Right hindlimb (tissue), 1 donor: ENCODE measurements at regions not wholly inside any gene's neighbourhood (a gene's known extent, or its start where the extent isn't known, plus 50 kb on each side); places are given as distances from the start of the nearest gene placed in this dataset.
"Not testable (repeated sequence)": the region's sequence is repeated elsewhere in the genome, so short reads cannot be mapped to it uniquely, and the experiment has no call there.

Experiments
- DNase-seq: peaks from one replicate; pipeline ENCODE4 v3.0.0-alpha.2; 2018

GRCh38 chr15:20367093-20367492 lies 174.5 kb downstream of the GOLGA6L6 start:
- DNase-seq = no peak

- not testable (repeated sequence) for DNase-seq
Observed at GRCh38 chr15:20363591-20363990, 178.0 kb downstream of the GOLGA6L6 start.

DNA sequence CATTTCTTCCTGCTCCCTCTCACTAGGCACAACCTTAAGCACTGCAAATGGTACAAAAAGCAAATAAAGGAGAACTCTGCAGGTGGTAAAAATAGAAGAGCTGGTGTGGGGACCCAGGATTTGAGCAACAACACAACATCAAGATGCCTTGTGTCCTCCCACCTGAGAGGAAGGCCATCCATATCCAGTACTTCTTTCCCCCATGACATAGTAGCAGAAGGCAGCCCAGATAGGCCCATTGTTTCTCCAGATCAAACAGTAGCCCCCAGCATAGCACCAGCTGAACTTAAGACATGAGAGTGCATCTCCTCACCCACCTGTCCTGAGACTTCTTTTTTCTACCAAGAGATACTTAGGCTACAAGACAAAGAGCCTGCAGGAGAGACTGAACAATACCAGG lies 180.5 kb downstream of the GOLGA6L6 start:
- no peak for DNase-seq

DNA sequence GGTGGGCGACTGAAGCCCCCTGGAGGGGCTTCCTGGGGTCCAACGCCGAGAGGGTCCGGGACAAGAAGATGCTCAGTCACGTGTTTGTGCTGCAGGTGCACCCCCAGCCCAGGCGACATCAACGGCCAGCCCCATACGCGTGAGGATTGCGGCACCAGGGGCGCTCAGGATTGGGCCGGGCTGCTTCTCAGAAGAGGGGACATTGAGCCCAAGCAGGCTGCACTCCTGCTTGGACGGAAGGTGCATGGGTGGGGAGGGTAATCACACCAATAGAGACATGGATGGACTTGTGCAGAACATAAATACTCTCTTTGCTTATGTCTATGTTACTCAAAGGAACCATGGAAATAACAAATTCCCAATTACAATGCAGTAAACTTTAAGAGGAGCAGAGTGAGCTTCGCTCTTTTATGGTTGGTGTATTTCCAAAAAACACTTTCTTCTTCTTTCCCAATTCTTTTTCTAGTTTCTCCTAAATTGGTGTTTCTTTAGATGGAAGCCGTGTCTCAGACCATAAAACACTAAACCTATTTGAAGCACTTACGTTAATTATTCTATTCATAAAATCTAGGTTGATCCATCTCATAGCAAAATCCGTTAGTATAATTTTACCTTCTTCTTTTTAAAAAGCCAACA lies 182.7 kb downstream of the GOLGA6L6 start:
- DNase-seq = no peak

DNA sequence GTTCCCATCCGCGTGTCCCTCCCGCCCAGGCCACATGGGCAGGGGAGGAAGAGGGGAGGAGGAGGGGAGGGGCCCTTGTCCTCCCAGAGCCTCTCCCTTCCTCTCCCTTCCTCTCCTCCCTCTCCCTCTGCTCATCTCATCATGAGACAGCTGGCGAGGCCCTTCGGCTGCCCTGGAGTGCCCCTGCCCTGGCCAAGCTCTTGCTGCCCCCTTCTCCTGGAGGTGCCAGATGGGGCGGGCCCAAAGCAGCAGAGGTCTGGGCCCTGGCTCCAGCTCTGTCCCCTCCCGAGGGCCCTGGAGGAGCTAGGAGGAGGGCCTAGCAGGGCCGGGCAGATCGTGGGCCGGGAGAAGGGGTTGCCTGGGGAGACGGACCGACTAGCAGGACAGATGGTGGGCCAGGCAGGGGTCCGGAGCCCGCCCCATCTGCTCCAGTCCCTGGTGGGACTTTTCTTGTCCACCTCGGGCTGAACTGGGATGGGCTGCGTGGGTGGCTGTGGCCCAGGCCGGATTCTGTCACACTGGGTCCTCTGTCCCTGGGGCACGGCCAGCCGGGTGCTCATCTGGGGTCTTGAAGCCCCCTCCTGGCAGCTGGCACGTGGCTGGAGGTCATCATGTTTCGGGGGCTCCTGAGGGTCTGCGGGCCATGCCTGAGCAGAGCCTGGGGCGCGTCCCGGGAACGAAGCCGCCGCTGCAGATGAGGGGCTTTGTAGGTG lies 183.4 kb downstream of the GOLGA6L6 start:
- peak; percentile 14 for DNase-seq

- DNase-seq = peak; percentile 20
Observed at GRCh38 chr15:20357481-20358065, 184.0 kb downstream of the GOLGA6L6 start.

GRCh38 chr15:20356911-20357480 lies 184.6 kb downstream of the GOLGA6L6 start:
- DNase-seq = peak; percentile 18

DNA sequence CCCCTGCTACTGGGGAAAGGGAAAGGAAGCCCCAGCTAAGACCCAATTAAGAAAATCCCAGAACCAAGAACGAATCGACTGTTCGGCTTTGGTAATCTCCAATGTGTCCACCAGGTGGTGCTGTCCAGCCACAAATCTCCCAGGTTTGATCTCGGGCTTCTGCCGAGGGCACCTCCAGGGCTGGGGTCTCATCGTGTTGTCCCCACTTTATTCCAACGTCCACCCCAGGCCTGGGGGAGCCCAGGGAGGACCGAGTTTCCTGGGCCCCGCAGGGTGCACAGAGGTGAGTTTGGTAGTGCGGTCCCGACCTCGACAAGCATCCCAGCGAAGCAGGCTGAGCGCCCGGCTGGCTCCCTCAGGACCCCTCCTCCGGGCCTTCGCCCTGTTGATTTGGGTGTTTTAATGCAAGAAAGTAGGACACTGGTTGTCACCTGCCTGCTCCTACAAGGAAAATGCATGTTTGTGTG lies 185.1 kb downstream of the GOLGA6L6 start:
- DNase-seq = no peak

DNA sequence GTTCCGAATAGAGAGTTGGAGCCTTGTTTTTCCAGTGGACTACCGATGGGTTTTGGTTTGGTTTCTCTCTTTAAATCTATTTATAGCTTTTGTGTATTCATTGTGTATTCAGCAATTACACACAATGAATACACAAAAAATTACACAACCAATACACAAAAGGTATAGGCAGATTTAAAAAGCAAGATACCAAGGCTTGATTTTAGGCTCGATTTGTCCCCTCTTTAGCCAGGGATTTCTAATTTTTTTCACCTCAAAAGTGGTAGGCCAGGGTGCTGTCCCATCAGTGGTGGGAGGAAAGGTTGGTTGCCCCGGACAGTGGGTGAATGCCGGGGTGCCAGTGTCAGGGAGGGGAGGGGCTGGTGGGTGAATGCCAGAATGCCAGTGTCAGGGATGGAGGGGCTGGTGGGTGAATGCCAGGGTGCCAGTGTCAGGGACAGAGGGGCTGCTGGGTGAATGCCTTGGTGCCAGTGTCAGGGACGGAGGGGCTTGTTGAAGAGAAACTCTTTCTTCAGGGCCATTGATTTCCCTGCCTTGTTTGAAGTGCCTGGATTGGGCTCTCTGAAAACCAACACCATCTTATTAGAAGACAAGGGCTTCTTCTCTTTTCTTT lies 186.2 kb downstream of the GOLGA6L6 start:
- DNase-seq = no peak

- not testable (repeated sequence) for DNase-seq
Observed at GRCh38 chr15:20354884-20355223, 186.7 kb downstream of the GOLGA6L6 start.

DNA sequence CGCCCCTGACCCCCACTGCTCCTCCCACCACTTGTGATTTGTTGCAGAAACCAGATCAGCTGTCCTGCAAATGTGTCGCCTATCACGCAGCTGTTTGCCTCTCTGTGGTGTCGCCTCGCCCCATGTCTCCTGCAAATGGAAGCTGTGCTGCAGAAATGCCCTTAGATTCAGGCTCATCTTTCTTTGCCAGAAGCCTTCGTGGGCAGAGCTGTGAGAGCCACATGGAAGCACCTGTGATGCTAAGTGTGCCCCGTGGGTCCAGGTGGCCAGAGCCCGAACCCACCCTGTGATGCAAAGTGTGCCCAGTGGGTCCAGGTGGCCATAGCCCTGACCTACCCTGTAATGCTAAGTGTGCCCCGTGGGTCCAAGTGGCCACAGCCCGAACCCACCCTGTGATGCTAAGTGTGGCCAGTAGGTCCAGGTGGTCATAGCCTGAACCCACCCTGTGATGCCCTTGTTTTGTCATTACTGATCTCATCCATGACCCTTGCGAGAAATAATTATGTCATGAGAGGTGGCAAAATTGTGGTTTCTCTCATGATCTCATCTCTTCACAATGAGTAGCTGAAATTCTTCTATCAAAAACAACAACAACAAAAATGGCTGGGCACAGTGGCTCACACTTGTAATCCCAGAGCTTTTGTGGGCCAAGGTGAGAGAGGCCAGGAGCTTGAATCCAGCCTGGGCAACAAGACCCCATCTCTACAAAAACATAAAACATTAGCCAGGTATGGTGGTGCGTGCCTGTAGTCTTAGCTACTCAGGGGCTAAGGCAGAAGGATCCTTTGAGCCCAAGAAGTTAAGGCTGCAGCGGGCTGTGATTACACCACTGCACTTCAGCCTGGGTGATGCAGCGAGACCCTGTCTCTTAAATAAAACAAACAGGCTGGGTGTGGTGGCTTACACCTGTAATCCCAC lies 187.4 kb downstream of the GOLGA6L6 start:
- peak; percentile 12 for DNase-seq

GRCh38 chr15:20352241-20353200 lies 189.1 kb downstream of the GOLGA6L6 start:
- DNase-seq = peak; percentile 13

DNA sequence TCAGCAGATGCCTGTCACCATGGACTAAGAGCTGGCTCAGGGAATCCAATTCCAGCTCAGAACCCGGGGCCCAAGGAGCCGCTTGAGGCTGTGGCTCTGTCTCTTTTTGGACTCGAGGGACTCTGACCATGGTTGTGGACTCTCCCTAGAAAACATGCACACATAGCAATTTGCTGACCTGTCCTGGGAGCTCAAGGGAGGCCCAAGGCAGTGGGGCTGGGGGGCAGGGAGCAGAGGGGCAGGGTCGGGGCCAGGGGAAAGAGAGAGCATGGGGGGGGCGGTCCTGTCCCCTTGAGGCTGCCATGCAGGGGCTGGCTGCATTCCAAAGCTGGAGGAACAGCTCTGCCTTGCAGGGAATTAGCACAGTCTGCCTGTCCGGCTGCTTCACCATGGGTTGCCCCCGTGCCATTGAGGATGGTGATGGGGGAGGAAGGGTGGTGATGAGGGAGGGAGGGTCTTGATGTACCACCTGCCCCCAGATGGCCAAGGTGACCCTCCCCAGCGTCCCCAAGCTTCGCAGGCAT lies 190.1 kb downstream of the GOLGA6L6 start:
- no peak for DNase-seq

- DNase-seq = peak; percentile 12
Observed at GRCh38 chr15:20349774-20350498, 191.7 kb downstream of the GOLGA6L6 start.

- DNase-seq = peak; percentile 13
Observed at GRCh38 chr15:20348900-20349773, 192.5 kb downstream of the GOLGA6L6 start.

GRCh38 chr15:20348291-20348899 lies 193.2 kb downstream of the GOLGA6L6 start:
- no peak for DNase-seq

DNA sequence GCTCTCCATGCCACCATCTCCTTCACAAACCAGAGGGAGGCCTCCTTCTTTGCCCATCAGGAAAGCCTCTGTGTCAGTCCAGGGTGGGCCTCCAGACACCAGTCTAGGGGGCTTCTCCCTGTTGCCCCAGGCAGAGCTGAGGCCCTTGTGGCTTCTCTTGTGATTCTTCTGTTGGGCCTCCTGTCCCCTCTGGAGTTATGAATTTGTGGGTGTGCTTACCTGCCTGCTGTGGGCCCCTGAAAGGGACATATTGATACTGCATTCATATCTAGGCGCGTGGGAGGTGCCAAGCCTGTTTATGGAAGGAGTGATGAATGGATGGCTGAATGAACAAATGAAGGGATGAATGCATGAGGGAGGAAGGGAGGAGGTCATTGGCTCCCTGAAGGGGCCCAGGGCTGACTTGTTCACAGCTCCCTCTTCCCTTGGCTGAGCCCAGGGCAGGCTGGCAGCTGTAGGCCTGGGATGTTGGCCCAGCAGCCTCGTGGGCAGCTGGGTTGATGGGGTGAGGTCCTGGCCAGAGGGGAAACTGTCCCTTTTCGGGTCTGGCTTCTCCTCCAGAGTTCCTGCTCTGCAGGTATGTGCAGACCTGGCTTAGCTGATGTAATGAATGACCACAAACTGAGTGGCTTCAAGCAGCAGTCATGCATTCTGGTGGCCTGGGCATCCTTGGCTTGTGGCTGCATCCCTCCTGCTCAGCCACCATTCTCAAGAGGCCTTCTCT lies 195.4 kb downstream of the GOLGA6L6 start:
- peak; percentile 20 for DNase-seq
